ENCODE measurements at regions not wholly inside any gene's neighbourhood (a gene's known extent, or its start where the extent isn't known, plus 50 kb on each side); places are given as distances from the start of the nearest gene placed in this dataset.

- DNase-seq (ENCODE audit: extremely low spot score, unreplicated experiment) = no peak
- TF ChIP-seq, protein P1, sequence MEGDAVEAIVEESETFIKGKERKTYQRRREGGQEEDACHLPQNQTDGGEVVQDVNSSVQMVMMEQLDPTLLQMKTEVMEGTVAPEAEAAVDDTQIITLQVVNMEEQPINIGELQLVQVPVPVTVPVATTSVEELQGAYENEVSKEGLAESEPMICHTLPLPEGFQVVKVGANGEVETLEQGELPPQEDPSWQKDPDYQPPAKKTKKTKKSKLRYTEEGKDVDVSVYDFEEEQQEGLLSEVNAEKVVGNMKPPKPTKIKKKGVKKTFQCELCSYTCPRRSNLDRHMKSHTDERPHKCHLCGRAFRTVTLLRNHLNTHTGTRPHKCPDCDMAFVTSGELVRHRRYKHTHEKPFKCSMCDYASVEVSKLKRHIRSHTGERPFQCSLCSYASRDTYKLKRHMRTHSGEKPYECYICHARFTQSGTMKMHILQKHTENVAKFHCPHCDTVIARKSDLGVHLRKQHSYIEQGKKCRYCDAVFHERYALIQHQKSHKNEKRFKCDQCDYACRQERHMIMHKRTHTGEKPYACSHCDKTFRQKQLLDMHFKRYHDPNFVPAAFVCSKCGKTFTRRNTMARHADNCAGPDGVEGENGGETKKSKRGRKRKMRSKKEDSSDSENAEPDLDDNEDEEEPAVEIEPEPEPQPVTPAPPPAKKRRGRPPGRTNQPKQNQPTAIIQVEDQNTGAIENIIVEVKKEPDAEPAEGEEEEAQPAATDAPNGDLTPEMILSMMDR (IDR thresholded peaks at IDR 0.05) = peak; percentile 71
- peaks cover 20% of the 10 kb centered on the region for H3K9me3 Mint-ChIP-seq (ENCODE audit: unreplicated experiment)
- H3K4me3 Mint-ChIP-seq (ENCODE audit: unreplicated experiment) = no peak overlapping the region
- no peaks in the 10 kb centered on the region for H3K27me3 Mint-ChIP-seq (ENCODE audit: unreplicated experiment)
- peaks cover 2% of the 10 kb centered on the region for H3K36me3 Mint-ChIP-seq (ENCODE audit: unreplicated experiment)
- H3K27ac Mint-ChIP-seq (ENCODE audit: unreplicated experiment) = no peak overlapping the region
- peaks cover 9% of the 10 kb centered on the region for H3K4me1 Mint-ChIP-seq (ENCODE audit: unreplicated experiment)
Observed at GRCh38 chr6:24991810-24992467, 56.2 kb upstream of the RIPOR2 start.

GRCh38 chr6:24994812-24995211 is 59.1 kb upstream of the RIPOR2 start:
- peaks cover 9% of the 10 kb centered on the region for H3K4me1 Mint-ChIP-seq (ENCODE audit: unreplicated experiment)
- TF ChIP-seq, protein P1 (IDR thresholded peaks at IDR 0.05) = no peak
- H3K36me3 Mint-ChIP-seq (ENCODE audit: unreplicated experiment) = no peaks in the 10 kb centered on the region
- no peak for DNase-seq (ENCODE audit: extremely low spot score, unreplicated experiment)
- no peak overlapping the region for H3K27ac Mint-ChIP-seq (ENCODE audit: unreplicated experiment)
- peaks cover 12% of the 10 kb centered on the region for H3K9me3 Mint-ChIP-seq (ENCODE audit: unreplicated experiment)
- no peak overlapping the region for H3K4me3 Mint-ChIP-seq (ENCODE audit: unreplicated experiment)
- no peaks in the 10 kb centered on the region for H3K27me3 Mint-ChIP-seq (ENCODE audit: unreplicated experiment)

- Mint-ChIP-seq H3K27ac (ENCODE audit: unreplicated experiment) (no peak overlapping the region), H3K4me1 (ENCODE audit: unreplicated experiment) (peaks cover 8% of the 10 kb centered on the region), H3K36me3 (ENCODE audit: unreplicated experiment) (no peaks in the 10 kb centered on the region), H3K27me3 (ENCODE audit: unreplicated experiment) (no peaks in the 10 kb centered on the region), H3K9me3 (ENCODE audit: unreplicated experiment) (peaks cover 12% of the 10 kb centered on the region), H3K4me3 (ENCODE audit: unreplicated experiment) (no peak overlapping the region)
- TF ChIP-seq, protein P1 (IDR thresholded peaks at IDR 0.05) = no peak
- DNase-seq (ENCODE audit: extremely low spot score, unreplicated experiment) = no peak
Observed at GRCh38 chr6:24995270-24995669, 59.5 kb upstream of the RIPOR2 start.

GRCh38 chr6:24996269-24996836 is 60.6 kb upstream of the RIPOR2 start:
- Mint-ChIP-seq H3K36me3 (ENCODE audit: unreplicated experiment) (no peaks in the 10 kb centered on the region), H3K27me3 (ENCODE audit: unreplicated experiment) (no peaks in the 10 kb centered on the region), H3K27ac (ENCODE audit: unreplicated experiment) (no peak overlapping the region), H3K9me3 (ENCODE audit: unreplicated experiment) (peaks cover 12% of the 10 kb centered on the region), H3K4me1 (ENCODE audit: unreplicated experiment) (peaks cover 3% of the 10 kb centered on the region), H3K4me3 (ENCODE audit: unreplicated experiment) (no peak overlapping the region)
- TF ChIP-seq, protein P1 (IDR thresholded peaks at IDR 0.05) = no peak
- no peak for DNase-seq (ENCODE audit: extremely low spot score, unreplicated experiment)

DNA sequence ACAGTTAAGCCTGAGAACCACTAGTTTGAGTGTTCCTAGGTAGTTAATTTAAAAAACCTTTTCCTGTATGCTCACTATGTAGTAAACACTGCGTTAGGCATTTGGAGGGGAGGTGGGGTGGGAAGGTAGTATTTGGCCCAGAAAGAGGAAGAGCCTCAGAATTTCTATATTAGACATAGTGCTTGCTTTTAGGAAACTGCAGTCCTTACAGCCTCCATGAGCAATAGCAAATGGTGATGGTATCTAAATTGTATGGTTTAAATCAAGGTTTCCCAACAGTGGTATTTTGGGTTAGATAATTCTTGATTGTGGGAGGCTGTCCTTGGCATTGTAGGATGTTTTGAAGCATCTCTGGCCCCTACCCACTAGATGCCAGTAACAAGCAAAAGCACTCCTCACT is 61.5 kb upstream of the RIPOR2 start:
- Mint-ChIP-seq H3K27ac (ENCODE audit: unreplicated experiment) (no peak overlapping the region), H3K4me3 (ENCODE audit: unreplicated experiment) (no peak overlapping the region), H3K27me3 (ENCODE audit: unreplicated experiment) (no peaks in the 10 kb centered on the region), H3K4me1 (ENCODE audit: unreplicated experiment) (peaks cover 3% of the 10 kb centered on the region), H3K36me3 (ENCODE audit: unreplicated experiment) (no peaks in the 10 kb centered on the region), H3K9me3 (ENCODE audit: unreplicated experiment) (peaks cover 10% of the 10 kb centered on the region)
- TF ChIP-seq, protein P1 (IDR thresholded peaks at IDR 0.05) = no peak
- no peak for DNase-seq (ENCODE audit: extremely low spot score, unreplicated experiment)

All from osteocyte (in vitro differentiated cells).